ENCODE measurements at regions not wholly inside any gene's neighbourhood (a gene's known extent, or its start where the extent isn't known, plus 50 kb on each side); places are given as distances from the start of the nearest gene placed in this dataset.

DNA sequence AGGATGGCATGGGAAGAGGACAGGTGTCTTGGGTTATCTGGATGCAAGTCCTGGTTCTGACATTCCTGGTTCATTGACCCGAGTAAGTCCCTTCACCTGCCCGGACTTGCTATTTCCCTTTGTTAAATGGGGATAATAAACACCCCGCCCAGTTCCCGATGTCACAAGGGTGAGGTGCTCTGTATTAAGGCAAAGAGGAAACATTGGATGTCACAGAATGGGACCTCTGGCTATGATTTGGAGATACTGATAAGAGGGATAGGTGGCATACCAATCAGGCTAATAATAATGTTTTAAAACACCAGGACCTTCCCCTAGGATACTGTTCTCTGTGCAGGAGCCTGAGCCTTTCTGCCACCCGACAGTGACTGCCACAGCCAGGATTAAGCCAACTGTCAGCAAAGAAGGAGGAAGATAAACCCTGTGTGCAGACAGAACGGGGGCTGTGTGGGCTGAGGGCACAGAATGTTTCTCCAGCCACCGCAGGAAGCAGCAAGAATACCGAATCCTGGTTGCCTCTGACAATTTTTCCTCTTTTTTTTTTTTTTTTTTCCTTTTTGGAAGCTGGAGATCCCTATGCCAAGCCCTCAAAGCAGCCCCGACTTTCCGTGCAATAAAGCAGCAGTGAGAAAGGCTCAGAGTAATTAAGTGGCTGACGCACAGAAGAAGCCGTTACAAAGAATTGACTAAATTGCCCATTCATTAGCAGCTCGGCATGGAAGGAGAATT, 336.6 kb downstream of the SMAD2 start:
- no peak for DNase-seq

DNA sequence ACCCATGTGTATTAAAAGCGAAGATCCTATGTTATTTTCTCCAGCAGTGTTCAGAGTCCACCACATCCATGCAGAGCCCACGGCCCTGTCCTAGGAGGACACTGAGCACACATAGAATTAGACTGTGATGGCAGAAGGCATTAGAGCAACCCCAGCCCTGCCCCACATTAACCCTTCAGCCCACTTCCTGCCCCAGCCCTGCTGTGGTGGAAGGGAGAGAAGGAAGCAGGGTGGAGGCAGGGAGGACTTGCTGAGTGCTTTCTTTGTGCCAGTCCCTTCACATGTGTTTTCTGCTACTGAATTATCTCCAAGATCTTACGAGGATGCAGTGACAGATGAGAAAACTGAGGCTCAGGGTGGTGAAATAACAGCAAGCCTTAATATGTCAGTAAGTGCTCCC, 339.0 kb downstream of the SMAD2 start:
- no peak for DNase-seq

DNA sequence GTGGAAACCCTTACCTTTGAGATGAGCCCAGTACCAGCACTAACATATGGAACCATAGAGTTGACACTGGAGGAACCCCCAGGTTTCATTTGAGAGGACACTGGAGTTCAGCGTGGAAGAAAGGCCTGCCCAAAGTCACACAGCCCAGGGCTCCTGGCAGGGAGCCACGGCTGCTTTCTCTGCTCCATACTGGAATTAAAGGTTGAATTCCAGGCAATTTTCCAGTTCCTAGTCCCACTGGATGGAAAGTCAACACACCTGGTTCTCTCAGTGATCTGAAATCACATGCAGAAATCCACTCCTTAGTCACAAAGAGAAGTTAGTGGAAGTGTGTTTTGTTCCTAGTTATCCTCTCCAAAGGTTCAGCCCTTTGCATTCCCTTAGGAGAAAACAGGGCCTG, 336.1 kb upstream of the SKOR2 start:
- DNase-seq, result no peak

DNA sequence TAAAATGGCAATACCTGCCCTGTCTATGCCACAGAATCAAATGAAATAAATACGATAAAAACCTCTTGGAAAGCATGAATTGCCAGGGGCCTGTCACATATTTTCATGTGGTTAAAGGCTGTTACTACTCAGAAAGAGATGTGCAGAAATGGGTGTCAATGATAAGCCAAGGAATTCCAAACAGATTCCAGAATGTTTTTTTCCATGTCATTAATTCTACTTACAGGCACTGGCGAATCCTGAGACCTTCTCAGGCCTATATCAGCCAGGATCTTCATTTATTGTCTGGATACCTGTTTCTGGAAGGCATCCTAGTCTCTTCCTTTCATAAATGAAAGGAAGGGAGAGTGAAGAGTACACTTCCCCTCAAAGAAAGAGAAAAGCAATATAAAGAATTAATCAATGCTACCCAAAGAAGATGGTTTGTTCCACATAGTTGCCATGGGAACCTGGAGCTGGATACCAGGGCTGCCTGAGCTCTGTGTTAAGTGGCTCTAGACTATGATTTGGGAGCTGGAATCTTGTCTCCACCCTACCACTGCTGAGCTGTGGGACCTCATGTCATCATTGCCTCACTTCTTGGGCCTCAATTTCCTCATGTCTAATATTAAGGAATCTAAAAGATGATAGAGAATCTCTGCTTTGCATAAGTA, 335.1 kb upstream of the SKOR2 start:
- no peak for DNase-seq

DNA sequence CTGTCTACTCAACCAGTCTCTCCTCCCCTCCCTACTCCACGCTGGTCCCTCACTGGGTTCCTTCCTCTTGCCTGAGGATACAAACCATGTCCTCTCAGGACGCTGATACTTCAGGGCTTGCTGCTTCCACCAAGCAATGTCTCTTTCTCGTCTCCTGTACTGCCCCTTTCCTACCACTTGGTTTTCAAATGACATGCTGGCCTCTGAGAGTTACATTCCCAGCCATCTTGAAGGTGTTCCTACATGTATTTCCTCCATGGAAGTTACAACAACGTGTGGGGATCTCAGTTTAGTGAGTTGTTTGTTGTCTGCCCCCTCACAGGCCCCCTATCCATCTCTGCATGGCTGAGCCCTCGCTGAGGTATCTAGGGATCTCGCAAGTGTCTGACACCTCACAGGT, 334.5 kb upstream of the SKOR2 start:
- DNase-seq, result no peak

DNA sequence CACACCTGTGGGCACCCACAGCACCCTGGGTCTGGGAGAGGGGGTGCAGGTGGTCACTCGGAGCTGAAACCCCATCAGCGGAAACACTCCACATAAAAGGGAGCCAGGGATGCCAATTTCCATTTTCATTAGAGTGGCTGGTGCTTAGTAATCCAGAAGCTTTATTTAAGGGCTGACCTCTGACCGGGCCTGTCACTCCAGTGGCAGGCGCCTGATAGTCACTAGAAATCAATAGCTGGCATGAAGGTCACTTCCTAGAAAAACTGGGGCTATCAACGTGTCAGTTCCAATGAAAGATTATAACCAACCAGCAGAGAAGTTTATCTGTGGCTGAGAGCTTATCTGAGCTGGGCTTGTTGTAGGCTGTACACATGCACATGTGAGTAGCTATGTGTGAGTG, 333.7 kb upstream of the SKOR2 start:
- DNase-seq, result no peak

DNA sequence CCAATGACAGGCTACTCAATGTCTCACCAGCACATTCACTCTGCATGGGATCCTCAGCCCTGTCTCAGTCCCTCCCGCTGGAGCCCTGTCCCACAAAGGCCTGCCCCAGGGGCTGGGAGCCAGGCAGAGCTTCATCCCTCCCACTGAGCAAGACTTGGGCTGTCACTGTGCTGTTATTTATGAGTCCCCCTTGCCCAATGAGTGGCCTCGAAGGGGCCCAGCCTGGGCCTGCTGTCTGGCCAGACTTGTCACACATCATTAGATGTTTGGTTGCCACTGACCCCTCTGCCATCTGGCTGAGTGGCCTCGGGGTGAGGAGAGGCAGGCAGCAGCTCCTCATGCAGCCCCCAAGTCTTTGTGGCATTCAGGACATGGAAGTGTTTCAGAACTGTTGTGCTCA, 330.6 kb upstream of the SKOR2 start:
- no peak for DNase-seq

DNA sequence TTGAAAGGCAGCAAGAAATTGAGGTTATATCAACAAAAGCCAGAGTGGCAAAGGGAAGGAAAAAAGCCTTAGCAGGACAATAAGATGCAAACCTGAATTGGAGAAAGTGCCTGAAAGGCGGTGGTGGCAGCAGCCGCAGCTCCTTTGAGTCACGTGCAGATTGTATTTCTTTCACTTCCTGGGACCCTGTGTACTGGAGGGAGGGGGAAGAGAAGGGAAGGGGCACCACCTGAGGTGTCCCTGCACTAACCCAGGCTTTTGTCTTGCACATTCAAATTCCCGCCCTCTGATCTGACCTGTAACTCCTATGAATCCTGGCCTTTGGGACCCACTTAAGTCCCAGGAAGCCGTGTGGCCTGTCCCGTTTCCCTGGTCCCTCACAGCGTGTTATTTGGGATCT, 326.1 kb upstream of the SKOR2 start:
- no peak for DNase-seq

DNA sequence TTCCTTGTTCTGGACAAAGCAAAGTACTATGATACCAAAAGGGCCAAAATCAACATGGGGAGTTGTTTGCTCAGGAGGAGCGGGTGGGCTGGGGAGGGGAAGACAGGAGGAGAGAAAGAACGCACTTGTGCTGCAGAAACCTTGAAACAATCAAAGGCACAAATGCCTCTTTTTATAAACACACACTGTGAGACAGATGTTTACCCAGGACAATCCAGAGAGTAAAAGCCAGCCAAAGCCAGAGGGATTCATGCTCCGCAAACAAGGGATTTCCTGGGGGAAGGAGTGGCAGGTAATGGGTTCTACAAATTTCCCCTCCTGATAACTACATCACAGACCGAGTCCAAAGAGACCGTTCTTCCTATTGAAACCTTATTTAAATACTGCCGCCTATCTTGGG, 323.5 kb upstream of the SKOR2 start:
- no peak for DNase-seq

DNA sequence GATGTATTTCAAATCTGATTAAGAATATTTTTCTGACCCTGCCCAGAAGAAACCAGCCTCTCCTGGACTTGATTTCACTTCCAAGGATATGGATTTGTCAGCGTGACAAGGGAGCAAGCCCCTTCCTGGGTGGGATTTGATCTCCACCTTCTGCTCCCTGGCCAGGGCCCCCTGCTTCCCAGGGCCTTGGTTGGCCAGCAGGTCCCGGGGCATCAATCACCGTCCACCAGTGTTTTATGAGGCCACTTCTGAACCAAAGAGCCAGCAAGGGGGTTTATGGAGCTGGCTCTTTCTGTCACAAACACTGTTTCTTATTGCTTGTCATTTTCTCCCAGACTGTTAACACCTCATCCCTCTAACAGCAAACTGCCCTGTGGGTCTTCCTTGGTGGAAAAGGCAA, 320.5 kb upstream of the SKOR2 start:
- DNase-seq, result no peak

DNA sequence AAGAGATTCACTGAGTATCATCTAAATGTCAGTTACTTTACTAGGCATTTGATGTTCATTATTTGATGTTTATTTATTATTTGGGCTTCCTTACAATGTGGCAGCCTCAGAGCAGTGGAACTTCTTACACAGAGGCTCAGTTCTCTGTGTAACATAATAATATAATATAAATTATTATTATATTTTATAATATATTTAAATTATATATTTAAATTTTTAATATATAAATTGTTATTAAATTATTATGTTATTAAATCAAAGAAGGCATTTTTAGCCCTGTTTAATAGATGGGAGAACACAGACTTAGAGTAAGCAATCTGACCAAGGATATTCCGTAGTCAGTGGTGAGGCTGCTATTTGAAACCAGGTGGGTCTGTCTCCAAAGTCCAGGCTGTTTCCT, 315.3 kb upstream of the SKOR2 start:
- DNase-seq, result no peak

DNA sequence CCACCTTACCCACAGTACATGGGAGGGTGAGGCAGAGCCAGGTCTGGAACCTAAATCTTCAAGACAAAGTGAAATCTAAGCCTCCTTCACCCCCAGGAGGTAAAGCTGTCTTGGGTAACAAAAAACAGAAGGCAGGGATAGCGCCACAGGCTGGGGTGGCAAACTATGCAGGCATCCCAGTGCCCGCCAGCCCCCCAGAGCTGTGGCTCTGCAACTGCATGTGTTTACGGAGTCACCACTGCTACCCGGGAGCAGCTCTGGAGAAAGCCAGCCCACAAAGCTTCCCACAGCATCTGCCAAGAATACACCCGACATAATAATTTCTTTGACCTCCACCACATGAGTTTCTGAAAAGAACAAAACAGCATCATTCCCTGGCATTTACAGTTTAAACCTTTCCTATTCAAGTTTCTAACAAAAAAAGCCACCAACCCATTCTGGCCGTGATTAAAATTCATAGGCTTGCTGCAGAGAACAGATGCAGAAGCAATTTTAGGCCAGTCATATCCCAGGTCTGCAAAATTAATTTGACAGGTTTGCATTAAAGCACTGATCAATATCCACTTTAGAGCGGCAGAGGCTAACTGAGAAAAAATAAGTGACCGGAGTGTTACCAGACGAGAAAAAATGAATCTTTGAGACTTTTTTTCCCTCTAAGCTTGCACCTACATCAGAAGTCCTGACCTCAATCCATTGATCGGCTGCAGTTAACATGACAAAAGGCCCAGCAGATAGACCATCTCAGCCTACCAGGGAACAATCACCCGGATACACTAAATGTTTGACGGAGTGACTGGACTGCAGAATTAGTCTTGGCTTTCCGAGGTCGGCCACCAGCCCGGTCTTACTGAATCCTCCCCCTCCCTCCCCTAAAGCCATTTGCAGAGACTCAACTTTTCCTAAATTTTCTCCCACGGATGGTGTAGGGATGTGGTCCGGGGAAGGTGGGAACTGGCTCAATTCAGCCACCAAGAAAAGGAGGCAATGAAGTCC, 309.6 kb upstream of the SKOR2 start:
- no peak for DNase-seq

DNA sequence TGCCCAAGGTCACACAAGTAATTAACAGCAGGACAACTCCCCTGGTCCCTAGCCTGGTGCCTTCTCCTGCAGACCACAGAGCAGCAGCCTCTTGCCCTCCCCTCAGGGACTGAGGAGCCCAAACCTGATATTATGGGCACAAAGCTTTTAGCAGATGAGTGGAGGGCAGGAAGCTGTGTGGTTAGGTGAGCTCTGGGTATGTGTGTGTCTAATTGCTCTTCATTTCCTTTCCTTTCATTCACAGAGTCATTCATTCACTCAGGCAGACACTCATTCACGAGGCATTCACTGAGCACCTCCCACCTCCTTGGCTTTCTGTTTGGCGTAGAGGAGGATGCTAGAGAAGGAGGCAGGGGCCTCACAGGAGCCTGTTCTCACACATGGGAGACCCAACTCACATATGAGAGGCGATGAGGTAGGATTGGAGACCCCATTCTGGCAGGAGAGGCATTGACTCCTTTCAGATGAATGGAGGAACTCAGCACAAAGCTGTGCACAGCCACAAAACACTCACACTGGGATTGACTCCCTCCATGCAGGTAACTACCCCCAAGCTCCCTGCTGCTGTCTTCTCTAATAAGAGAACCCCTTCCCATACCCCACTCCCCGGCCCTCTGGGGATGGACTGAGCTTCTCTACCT, 306.8 kb upstream of the SKOR2 start:
- DNase-seq, result no peak

DNA sequence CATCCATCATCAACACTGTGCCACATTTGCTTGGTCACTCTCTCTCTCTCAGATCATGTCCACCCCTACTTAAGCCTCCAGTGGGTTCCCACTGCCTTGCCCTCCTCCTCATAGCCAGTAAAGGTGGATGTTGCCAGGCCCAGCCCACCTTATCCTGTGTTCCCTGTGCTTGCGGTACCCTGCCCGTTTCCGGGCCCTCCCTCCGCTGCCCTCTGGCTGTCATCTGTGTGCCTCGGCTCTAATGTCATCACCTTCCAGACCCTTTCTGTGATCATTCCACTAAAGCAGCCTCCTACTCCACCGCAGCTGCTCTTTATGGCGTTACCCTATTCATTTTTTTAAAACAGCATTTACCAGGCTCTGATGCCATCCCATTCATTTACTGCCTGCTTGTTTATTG, 305.7 kb upstream of the SKOR2 start:
- DNase-seq, result no peak

DNA sequence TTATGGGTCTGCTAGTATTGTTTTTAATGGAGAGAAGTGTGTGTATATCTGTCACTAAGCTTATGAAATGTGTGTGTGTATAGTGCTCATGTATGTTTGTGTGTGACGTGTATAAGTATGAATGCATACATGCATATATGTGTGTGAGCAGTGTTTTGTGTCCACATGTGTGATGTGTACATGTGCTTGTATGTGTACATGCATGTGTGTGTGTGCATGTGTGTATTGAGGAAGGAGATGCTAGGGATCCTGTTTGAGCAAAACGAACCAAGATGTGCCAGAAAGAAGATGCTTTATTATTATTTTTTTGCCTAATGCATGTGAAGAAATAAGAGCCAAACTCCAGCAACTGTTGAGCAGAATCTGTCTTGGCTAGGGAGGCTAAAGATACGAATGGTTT, 301.3 kb upstream of the SKOR2 start:
- no peak for DNase-seq

DNA sequence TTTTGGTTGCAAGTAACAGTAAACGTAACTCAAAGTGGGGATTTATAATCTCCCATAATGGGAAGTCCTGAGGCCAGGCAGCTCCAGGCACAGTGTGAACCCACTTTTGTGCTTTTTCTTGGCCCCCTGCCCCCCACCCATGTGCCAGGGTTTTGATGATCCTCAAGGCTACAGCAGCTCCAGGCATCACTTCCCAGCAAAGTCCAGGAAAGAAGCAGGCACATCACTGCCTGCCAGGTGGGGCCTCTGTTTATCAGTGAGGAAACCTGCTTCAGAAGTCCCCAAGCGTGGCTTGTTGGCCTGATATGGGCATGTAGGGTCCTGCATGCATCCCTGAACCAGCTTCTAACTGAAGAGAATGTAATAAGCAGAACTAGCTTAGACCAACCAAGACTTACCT, 299.2 kb upstream of the SKOR2 start:
- no peak for DNase-seq

DNA sequence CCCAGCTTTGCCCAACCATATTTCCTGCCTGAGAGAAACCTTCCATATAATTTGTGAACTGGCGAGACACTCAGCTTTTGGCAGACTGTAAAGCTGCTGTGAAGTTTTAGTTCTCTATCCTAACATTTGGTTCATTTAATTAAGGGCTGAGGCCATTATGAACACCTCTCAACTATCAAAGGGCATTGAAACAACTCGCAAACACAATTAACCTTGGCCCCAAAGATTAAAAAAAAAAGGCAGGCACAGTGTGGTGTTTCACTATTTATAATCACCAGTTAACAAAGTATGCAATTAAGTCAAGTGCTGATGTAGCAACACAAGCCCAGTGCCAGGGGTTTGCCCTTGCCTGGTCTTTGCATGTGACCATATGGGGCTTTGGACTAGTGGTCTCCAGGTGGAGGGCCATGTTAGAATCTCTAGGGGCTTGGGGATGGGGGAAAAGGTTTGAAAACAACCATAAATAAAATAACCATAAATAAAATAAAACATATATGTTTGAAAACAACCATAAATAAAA, 297.6 kb upstream of the SKOR2 start:
- DNase-seq, result no peak

DNA sequence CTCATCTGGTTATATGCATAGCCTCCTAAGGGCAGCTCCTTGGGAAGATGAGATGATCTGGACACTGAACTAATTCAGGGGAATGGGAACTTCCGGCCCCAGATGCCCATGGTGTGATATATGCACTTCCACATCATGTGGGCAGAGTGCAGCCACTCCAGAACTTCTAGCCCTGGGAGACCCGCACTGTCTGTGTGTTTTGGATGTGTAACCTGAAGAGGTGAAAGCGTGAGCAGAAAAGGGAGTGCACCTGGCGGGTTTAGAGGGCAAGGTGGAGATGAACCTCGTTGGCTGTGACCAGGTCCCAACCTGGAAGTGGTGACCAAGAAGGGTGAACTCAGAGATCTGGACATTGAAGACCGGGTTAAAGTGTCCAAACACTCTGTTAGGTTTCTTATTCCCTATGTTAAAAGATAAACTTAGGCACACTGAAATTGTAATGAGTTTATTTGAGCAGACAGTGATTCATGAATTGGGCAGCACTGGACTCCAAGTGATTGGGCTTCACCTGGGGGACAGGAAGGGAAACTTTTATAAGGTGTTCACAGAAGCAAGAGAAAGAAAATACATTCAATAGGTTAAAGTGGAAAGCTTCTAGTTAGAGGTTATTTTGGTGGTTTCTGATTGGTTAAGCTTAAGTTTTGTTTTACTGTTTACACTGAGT, 296.2 kb upstream of the SKOR2 start:
- no peak for DNase-seq

DNA sequence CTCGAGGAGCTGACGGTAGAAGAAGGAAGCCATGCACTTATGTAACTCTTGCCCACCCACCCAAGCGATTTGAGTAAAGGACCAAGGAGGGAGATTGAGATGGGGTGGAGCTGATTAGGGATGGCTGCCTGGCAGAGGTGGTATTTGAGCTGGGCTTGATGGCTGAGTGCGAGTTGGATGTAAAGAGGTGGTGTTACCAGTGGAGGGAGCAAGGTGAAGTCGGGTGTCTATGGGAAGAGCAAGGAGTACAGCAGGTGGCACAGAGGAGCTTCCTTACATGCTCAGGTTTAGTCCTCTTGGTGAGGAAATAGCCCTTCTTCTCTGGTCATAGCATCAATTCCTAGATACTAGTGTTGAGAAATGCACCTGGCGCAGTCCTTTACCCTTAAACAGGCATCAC, 294.2 kb upstream of the SKOR2 start:
- no peak for DNase-seq

DNA sequence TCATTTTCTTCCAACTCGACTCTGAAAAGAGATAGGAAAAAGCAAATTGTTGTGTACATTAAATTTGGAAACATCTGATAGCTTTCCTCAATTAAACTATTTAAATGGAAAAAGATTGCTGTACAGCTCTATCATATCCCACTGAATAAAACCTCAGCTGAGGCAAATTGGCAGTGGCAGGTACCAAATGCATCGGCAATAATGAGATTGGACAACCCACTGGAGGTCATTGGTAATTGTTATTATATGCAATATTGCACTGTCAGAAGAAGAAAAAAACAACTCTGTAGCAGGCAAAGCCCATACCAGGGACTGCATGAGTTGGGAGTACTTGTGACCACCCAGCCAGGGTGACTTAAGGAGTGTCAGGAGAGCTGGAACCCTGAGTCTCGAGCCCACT, 291.6 kb upstream of the SKOR2 start:
- no peak for DNase-seq

DNA sequence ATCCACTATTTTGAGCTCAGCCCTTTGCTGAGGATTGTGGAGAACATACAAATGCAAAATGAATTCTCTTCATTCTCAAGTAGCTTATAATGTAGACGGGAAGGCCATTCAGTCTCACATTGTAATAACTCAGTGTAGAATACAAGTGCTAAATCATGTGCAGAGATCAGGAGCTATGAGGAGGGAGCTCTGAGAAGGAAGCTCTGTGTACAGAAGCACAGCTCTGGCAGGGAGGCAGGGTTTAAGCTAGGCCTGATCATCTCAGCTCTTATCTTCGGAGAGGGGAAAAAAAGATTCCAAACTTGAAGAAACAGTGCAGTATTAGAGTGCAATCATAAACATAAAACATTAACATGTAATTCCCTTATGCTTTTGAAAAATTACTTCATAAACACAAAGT, 291.1 kb upstream of the SKOR2 start:
- DNase-seq, result no peak

DNA sequence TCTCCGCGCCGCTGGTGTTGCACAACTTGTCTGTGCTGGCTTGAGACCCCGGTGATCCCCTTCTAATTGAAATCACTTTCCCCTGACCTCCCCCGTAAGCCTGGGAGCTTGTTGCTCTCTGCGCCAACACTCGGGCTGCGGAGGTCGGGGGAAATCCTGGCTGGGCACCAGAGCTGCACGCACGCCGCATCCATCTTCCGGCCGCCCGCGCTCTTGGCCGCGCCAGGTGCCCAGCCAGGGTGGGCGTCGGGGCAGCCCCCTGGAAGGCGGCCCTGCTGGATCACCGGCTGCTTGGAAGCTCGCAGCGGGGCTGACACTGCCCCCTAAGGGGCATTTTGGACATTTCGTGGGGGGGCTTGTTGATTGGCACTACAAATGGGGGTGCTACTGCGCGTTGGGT, 280.3 kb upstream of the SKOR2 start:
- no peak for DNase-seq

DNA sequence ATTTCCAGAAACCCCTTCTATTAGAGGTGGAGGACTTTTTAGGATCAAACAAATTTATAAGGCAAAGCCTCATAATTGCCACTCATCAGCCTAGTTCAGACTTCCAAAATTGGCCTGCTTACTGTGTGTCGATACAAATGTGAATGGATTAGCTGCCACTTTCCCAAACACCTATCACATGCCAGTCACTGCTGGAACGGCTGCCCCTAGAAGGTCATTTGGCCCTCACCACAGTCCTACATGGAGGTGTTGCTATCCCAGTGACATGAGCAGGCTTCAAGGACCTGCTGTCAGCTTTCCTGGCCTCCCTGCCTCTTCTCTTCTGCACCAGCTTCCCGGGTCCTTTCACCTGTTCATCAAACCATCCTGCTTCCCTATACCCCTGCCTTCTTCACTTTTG, 279.2 kb upstream of the SKOR2 start:
- DNase-seq, result no peak
